ENCODE measurements at regions not wholly inside any gene's neighbourhood (a gene's known extent, or its start where the extent isn't known, plus 50 kb on each side); places are given as distances from the start of the nearest gene placed in this dataset.

- no peak for TF ChIP-seq CTCF (IDR thresholded peaks at IDR 0.05)
- TF ChIP-seq POLR2A (IDR thresholded peaks at IDR 0.05): no peak
- ATAC-seq: no peak
These were observed 77.9 kb downstream of the RTL9 start for GRCh38 chrX:110436523-110436922.

GRCh38 chrX:110437686-110438085 lies 79.0 kb downstream of the RTL9 start:
- intact Hi-C loops (cut with DNase I): no loop called here
- peaks cover 0 to 4% of the 10 kb centered on the region in 2 donors for H3K27me3 ChIP-seq
- H3K4me1 ChIP-seq: peaks cover 0 to 10% (median 0%) of the 10 kb centered on the region in 4 donors
- no peak overlapping the region for H3K4me3 ChIP-seq
- no peak overlapping the region for H3K27ac ChIP-seq
- TF ChIP-seq POLR2A (IDR thresholded peaks at IDR 0.05) (no peak), CTCF (IDR thresholded peaks at IDR 0.05) (no peak)
- no peak for ATAC-seq
- no peaks in the 10 kb centered on the region for H3K36me3 ChIP-seq
- no peaks in the 10 kb centered on the region for H3K9me3 ChIP-seq
- DNase-seq: no peak
- 37% methylated on average over 2 of the region's 2 CpGs for WGBS (ENCODE audit: insufficient coverage, low coverage, low lambda C conversion rate, missing lambda C conversion rate)

More at GRCh38 chrX:110436523-110436922, 77.9 kb downstream of the RTL9 start:
- Histone ChIP-seq H3K9me3 (no peaks in the 10 kb centered on the region), H3K27ac (no peak overlapping the region), H3K4me1 (peaks cover 0 to 10% (median 0%) of the 10 kb centered on the region in 4 donors), H3K4me3 (no peak overlapping the region), H3K27me3 (peaks cover 0 to 4% of the 10 kb centered on the region in 2 donors), H3K36me3 (no peaks in the 10 kb centered on the region)
- intact Hi-C loops (cut with DNase I): no loop called here
- DNase-seq: no peak

GRCh38 chrX:110440016-110440805 lies 81.6 kb downstream of the RTL9 start:
- Histone ChIP-seq H3K27ac (no peak overlapping the region), H3K9me3 (no peaks in the 10 kb centered on the region), H3K4me1 (peaks cover 0 to 11% (median 0%) of the 10 kb centered on the region in 4 donors), H3K4me3 (peak overlapping the region in 2 of 3 donors; percentile 3 to 28), H3K36me3 (no peaks in the 10 kb centered on the region), H3K27me3 (peaks cover 0 to 4% of the 10 kb centered on the region in 2 donors)
- WGBS (ENCODE audit: insufficient coverage, low coverage, low lambda C conversion rate, missing lambda C conversion rate): 23% methylated on average over 9 of the region's 11 CpGs
- DNase-seq: peak in 1 of 3 donors; percentile 42
- TF ChIP-seq POLR2A (IDR thresholded peaks at IDR 0.05): no peak
- peak; percentile 31 to 68 (median 53) for ATAC-seq
- intact Hi-C loops (cut with DNase I): no loop called here

DNA sequence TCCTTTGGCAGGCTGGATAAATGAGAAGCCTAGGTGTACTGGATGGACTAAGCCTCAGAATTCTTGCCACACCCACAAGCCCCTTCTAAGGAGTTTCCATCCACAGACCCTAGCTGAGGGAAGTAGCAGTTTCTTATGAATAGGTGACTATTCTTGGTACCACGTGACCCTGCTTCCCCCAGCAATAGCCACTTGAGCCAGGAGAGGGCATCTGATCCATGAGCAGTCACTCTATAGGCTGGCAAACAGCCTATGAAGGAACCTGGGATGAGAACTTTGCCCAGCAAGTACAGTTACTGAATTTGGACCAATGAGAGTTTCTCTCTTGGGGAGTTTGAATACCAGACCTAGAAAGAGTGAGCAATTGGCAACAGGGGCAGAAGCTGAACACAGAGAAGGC lies 84.0 kb downstream of the RTL9 start:
- ATAC-seq (peak; percentile 53 to 63 (median 59)), DNase-seq (no peak)
- Histone ChIP-seq H3K4me1 (peaks cover 0 to 28% (median 0%) of the 10 kb centered on the region in 4 donors), H3K27ac (no peak overlapping the region), H3K4me3 (no peak overlapping the region), H3K36me3 (no peaks in the 10 kb centered on the region), H3K9me3 (no peaks in the 10 kb centered on the region), H3K27me3 (peaks cover 0 to 4% of the 10 kb centered on the region in 2 donors)
- intact Hi-C loops (cut with DNase I): no loop called here
- WGBS (ENCODE audit: insufficient coverage, low coverage, low lambda C conversion rate, missing lambda C conversion rate): 14% methylated on average over 1 of the region's 1 CpG
- TF ChIP-seq CTCF (IDR thresholded peaks at IDR 0.05) (peak in 2 of 4 donors; percentile 17 to 28), POLR2A (IDR thresholded peaks at IDR 0.05) (no peak)

- intact Hi-C loops (cut with DNase I): no loop called here
- Histone ChIP-seq H3K36me3 (no peaks in the 10 kb centered on the region), H3K27ac (no peak overlapping the region), H3K4me1 (peaks cover 0 to 42% (median 3%) of the 10 kb centered on the region in 4 donors), H3K4me3 (no peak overlapping the region), H3K27me3 (no peaks in the 10 kb centered on the region), H3K9me3 (no peaks in the 10 kb centered on the region)
- WGBS (ENCODE audit: insufficient coverage, low coverage, low lambda C conversion rate, missing lambda C conversion rate): 50% methylated on average over 4 of the region's 4 CpGs
- DNase-seq (no peak), ATAC-seq (no peak)
- TF ChIP-seq CTCF (IDR thresholded peaks at IDR 0.05) (no peak), POLR2A (IDR thresholded peaks at IDR 0.05) (no peak)
These were observed 86.3 kb downstream of the RTL9 start for GRCh38 chrX:110444996-110445395.

Measured in right lobe of liver (tissue), 6 donors.